ENCODE measurements at regions not wholly inside any gene's neighbourhood (a gene's known extent, or its start where the extent isn't known, plus 50 kb on each side); places are given as distances from the start of the nearest gene placed in this dataset.

DNA sequence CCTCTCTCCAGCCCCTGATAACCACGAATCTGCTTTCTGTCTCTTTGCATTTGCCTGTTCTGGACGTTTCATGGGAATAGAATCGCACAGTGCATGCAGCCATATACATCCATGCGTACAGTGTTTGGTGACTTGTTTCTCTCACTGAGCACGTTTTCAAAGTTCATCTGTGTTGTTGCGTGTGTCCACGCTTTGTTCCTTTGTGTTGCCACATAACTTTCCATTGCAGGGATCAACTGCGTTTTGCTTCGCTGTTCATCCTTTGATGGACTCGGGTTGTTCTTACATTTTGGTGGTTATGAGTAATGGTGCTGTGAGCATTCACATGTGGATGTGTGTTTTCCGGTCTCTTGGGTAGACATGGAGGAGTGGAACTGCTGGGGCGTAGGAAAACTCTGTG is 56.4 kb upstream of the TAMM41 start:
- TF ChIP-seq, protein P1, sequence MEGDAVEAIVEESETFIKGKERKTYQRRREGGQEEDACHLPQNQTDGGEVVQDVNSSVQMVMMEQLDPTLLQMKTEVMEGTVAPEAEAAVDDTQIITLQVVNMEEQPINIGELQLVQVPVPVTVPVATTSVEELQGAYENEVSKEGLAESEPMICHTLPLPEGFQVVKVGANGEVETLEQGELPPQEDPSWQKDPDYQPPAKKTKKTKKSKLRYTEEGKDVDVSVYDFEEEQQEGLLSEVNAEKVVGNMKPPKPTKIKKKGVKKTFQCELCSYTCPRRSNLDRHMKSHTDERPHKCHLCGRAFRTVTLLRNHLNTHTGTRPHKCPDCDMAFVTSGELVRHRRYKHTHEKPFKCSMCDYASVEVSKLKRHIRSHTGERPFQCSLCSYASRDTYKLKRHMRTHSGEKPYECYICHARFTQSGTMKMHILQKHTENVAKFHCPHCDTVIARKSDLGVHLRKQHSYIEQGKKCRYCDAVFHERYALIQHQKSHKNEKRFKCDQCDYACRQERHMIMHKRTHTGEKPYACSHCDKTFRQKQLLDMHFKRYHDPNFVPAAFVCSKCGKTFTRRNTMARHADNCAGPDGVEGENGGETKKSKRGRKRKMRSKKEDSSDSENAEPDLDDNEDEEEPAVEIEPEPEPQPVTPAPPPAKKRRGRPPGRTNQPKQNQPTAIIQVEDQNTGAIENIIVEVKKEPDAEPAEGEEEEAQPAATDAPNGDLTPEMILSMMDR (IDR thresholded peaks at IDR 0.05 in 2 of 3, conservative IDR thresholded peaks at IDR 0.05 in 1 of 3; ENCODE audit: borderline replicate concordance in 1 of 3, insufficient read depth in 1 of 3, low read depth in 2 of 3, low read length in 2 of 3), result no peak
- TF ChIP-seq ZFX (IDR thresholded peaks at IDR 0.05) (no peak), POLR2A (IDR thresholded peaks at IDR 0.05; ENCODE audit: borderline replicate concordance, extremely low read depth, insufficient read depth, insufficient read length) (no peak), YY1 (IDR thresholded peaks at IDR 0.05; ENCODE audit: extremely low read depth, insufficient replicate concordance, low read depth, low read length) (no peak), TCF7L2 (IDR thresholded peaks at IDR 0.05; ENCODE audit: borderline replicate concordance, extremely low read depth, insufficient read depth, insufficient read length) (no peak), CEBPB (IDR thresholded peaks at IDR 0.05; ENCODE audit: low read depth) (no peak), JUND (IDR thresholded peaks at IDR 0.05) (no peak), EGR1 (IDR thresholded peaks at IDR 0.05; ENCODE audit: low read depth) (no peak)
